GM21723 (cell line): ENCODE measurements at regions not wholly inside any gene's neighbourhood (a gene's known extent, or its start where the extent isn't known, plus 50 kb on each side); places are given as distances from the start of the nearest gene placed in this dataset.

ENCODE experiments used
- ATAC-seq: cut with Tn5 transposase; IDR thresholded peaks from one replicate; pipeline ENCODE4 v1.9.1; 2021; ENCODE audit warnings: mild to moderate bottlenecking, moderate library complexity; ENCODE audit not compliant: unreplicated experiment

- ATAC-seq: no peak
Measured at GRCh38 chr4:185921583-185922555, 109.9 kb upstream of the SORBS2 start.

GRCh38 chr4:185924458-185925044 lies 112.6 kb upstream of the SORBS2 start:
- ATAC-seq: no peak

GRCh38 chr4:185925910-185926360 lies 113.9 kb upstream of the SORBS2 start:
- ATAC-seq: no peak

- ATAC-seq: no peak
Measured at GRCh38 chr4:185931375-185931774, 119.4 kb upstream of the SORBS2 start.

GRCh38 chr4:185931986-185932385 lies 120.0 kb upstream of the SORBS2 start:
- no peak for ATAC-seq

- no peak for ATAC-seq
Measured at GRCh38 chr4:185932491-185932890, 120.5 kb upstream of the SORBS2 start.

GRCh38 chr4:185933078-185933581 lies 121.1 kb upstream of the SORBS2 start:
- ATAC-seq: no peak

- no peak for ATAC-seq
Measured at GRCh38 chr4:185936650-185937376, 124.8 kb upstream of the SORBS2 start.

GRCh38 chr4:185938654-185939053 lies 126.7 kb upstream of the SORBS2 start:
- no peak for ATAC-seq

- ATAC-seq: no peak
Measured at GRCh38 chr4:185941461-185941860, 127.5 kb upstream of the TLR3 start.

GRCh38 chr4:185945252-185945651 lies 123.7 kb upstream of the TLR3 start:
- ATAC-seq: no peak

- no peak for ATAC-seq
Measured at GRCh38 chr4:185945906-185946305, 123.0 kb upstream of the TLR3 start.

- no peak for ATAC-seq
Measured at GRCh38 chr4:185950891-185951290, 118.1 kb upstream of the TLR3 start.

GRCh38 chr4:185955151-185955770 lies 113.7 kb upstream of the TLR3 start:
- no peak for ATAC-seq

GRCh38 chr4:185955826-185956543 lies 113.0 kb upstream of the TLR3 start:
- ATAC-seq: no peak

GRCh38 chr4:185956544-185956940 lies 112.4 kb upstream of the TLR3 start:
- no peak for ATAC-seq

- no peak for ATAC-seq
Measured at GRCh38 chr4:185958094-185958747, 110.7 kb upstream of the TLR3 start.

- peak; percentile 65 for ATAC-seq
Measured at GRCh38 chr4:185965426-185966384, 103.3 kb upstream of the TLR3 start.

GRCh38 chr4:185966549-185966948 lies 102.4 kb upstream of the TLR3 start:
- ATAC-seq: no peak
